CD4-positive, alpha-beta T cell (primary cell): ENCODE measurements at regions not wholly inside any gene's neighbourhood (a gene's known extent, or its start where the extent isn't known, plus 50 kb on each side); places are given as distances from the start of the nearest gene placed in this dataset.

Experiments
- ATAC-seq: fragments of 200-7000 bp; cut with Tn5 transposase; one replicate; pipeline ENCODE4 v1.10.0; 2022; ENCODE audit warnings: mild to moderate bottlenecking; ENCODE audit not compliant: poor library complexity
- CTCF ChIA-PET: fragments of 350-600 bp; sonication (Branson Sonifier 250); formaldehyde crosslinking; loops from one replicate; lab custom pipeline; 2021; ENCODE audit warnings: antibody characterized with exemption, inconsistent platforms; lab: Charles Lee
- POLR2A ChIA-PET: fragments of 350-600 bp; sonication (Branson Sonifier 250); formaldehyde crosslinking; loops from one replicate; lab custom pipeline; 2021; ENCODE audit warnings: antibody characterized with exemption, inconsistent platforms; lab: Charles Lee
- DNase-seq, 14 experiments: peaks; one replicate each; pipeline ENCODE4 v3.0.0-alpha.2; 2013 to 2020; ENCODE audit warnings: mixed read lengths in 2 of 14
- H3K27ac ChIP-seq, 2 donors: one replicate each; pipeline versions ENCODE4 v1.5.1 to v1.7.0; 2013; ENCODE audit warnings: low read length in 2 of 2, low read depth in 1 of 2, mild to moderate bottlenecking in 1 of 2
- H3K27me3 ChIP-seq, 2 experiments: 1 replicate in 1 of 2; 2 replicates in 1 of 2; pipeline versions ENCODE4 v1.6.1 to v1.7.0; 2013; ENCODE audit warnings: low read length in 2 of 2, control low read depth in 1 of 2, mild to moderate bottlenecking in 1 of 2, moderate library complexity in 1 of 2; ENCODE audit not compliant: insufficient read depth in 2 of 2, control insufficient read depth in 1 of 2
- H3K36me3 ChIP-seq: one replicate; pipeline ENCODE4 v1.6.1; 2013; ENCODE audit warnings: low read length, control low read depth; ENCODE audit not compliant: insufficient read depth
- H3K4me1 ChIP-seq: one replicate; pipeline ENCODE4 v1.6.1; 2013; ENCODE audit warnings: low read length, control low read depth; ENCODE audit not compliant: insufficient read depth
- H3K4me3 ChIP-seq: one replicate; pipeline ENCODE4 v1.5.1; 2013; ENCODE audit warnings: mild to moderate bottlenecking, low read length, moderate library complexity
- H3K9me3 ChIP-seq, 2 experiments: 1 replicate in 1 of 2; 2 replicates in 1 of 2; pipeline versions ENCODE4 v1.6.1 to v1.7.0; 2013; ENCODE audit warnings: low read length in 2 of 2, mild to moderate bottlenecking in 2 of 2, control low read depth in 1 of 2, moderate library complexity in 1 of 2; ENCODE audit not compliant: control insufficient read depth in 1 of 2, insufficient read depth in 1 of 2
- H3K27ac Mint-ChIP-seq: one replicate; pipeline ENCODE4 v1.8.0; 2020; ENCODE audit warnings: mixed read lengths
- H3K27me3 Mint-ChIP-seq: one replicate; pipeline ENCODE4 v1.8.0; 2021; ENCODE audit warnings: mixed read lengths
- H3K36me3 Mint-ChIP-seq: one replicate; pipeline ENCODE4 v1.8.0; 2021; ENCODE audit warnings: low read depth, mixed read lengths
- H3K4me1 Mint-ChIP-seq: one replicate; pipeline ENCODE4 v1.8.0; 2021; ENCODE audit warnings: low read depth, mixed read lengths
- H3K4me3 Mint-ChIP-seq: one replicate; pipeline ENCODE4 v1.8.0; 2020; ENCODE audit warnings: mild to moderate bottlenecking, mixed read lengths
- H3K9me3 Mint-ChIP-seq: one replicate; pipeline ENCODE4 v1.8.0; 2020; ENCODE audit warnings: mixed read lengths
- intact Hi-C, 2 experiments: fragments of 100-400 bp; cut with DNase I in 1 of 2; cut with micrococcal nuclease in 1 of 2; formaldehyde crosslinking; loops; one replicate each; pipeline versions ENCODE4 v1.15.1 to v1.9.0; 2023 to 2025; cut with DNase I, micrococcal nuclease
- TF ChIP-seq, protein P1 (sequence below): fragments of 200-600 bp; IDR thresholded peaks from one replicate; pipeline ENCODE4 v1.8.0; 2022; ENCODE audit warnings: antibody characterized with exemption, mild to moderate bottlenecking

- H3K36me3 Mint-ChIP-seq: no peaks in the 10 kb centered on the region
Observed at GRCh38 chr2:6755456-6755855, 110.3 kb downstream of the CMPK2 start.

DNA sequence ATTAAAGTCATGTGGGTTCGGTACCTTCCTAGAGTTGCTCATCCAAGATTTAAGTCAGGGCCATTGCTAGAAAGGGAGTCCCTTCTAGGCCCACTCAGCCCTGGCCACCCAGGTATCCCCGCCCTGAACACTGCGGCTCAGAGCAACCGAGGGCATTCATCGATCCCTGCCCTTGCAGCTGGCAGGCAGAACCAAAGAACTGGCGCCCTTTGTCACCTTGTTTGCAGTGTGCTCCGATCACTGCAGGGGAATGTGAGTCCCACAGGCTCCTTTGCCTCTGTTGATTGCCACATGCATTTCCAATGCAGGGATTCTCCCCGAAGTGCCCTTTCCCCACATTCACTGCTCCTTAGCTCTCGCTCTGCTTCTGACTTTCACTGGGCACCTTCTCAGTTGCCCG is 108.5 kb downstream of the CMPK2 start:
- Mint-ChIP-seq H3K9me3 (no peaks in the 10 kb centered on the region), H3K27ac (no peak overlapping the region), H3K27me3 (peaks cover 15% of the 10 kb centered on the region), H3K4me3 (no peak overlapping the region), H3K36me3 (no peaks in the 10 kb centered on the region), H3K4me1 (no peaks in the 10 kb centered on the region)
- Histone ChIP-seq H3K9me3 (peaks cover 0 to 4% of the 10 kb centered on the region in 2 experiments), H3K27me3 (peaks cover 6 to 11% of the 10 kb centered on the region in 2 experiments), H3K27ac (no peak overlapping the region), H3K36me3 (no peaks in the 10 kb centered on the region), H3K4me3 (no peak overlapping the region), H3K4me1 (no peaks in the 10 kb centered on the region)
- intact Hi-C loops: no loop called here
- TF ChIP-seq, protein P1, sequence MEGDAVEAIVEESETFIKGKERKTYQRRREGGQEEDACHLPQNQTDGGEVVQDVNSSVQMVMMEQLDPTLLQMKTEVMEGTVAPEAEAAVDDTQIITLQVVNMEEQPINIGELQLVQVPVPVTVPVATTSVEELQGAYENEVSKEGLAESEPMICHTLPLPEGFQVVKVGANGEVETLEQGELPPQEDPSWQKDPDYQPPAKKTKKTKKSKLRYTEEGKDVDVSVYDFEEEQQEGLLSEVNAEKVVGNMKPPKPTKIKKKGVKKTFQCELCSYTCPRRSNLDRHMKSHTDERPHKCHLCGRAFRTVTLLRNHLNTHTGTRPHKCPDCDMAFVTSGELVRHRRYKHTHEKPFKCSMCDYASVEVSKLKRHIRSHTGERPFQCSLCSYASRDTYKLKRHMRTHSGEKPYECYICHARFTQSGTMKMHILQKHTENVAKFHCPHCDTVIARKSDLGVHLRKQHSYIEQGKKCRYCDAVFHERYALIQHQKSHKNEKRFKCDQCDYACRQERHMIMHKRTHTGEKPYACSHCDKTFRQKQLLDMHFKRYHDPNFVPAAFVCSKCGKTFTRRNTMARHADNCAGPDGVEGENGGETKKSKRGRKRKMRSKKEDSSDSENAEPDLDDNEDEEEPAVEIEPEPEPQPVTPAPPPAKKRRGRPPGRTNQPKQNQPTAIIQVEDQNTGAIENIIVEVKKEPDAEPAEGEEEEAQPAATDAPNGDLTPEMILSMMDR: no peak
- ChIA-PET POLR2A (no interaction called here), CTCF (interaction anchor here (1.3 kb wide), 1 partner anchor 16 kb away, joined by 3 read pairs; no protein-coding TSS in a partner anchor)
- ATAC-seq (no peak), DNase-seq (no peak)

More at GRCh38 chr2:6755456-6755855, 110.3 kb downstream of the CMPK2 start:
- Mint-ChIP-seq H3K4me3 (no peak overlapping the region), H3K4me1 (no peaks in the 10 kb centered on the region), H3K9me3 (no peaks in the 10 kb centered on the region), H3K27ac (no peak overlapping the region), H3K27me3 (peaks cover 32% of the 10 kb centered on the region)
- DNase-seq (no peak), ATAC-seq (no peak)
- peaks cover 10 to 13% of the 10 kb centered on the region in 2 experiments for H3K27me3 ChIP-seq
- H3K4me1 ChIP-seq: no peaks in the 10 kb centered on the region
- TF ChIP-seq, protein P1: no peak
- ChIA-PET POLR2A (interaction anchor here (0.6 kb wide), 1 partner anchor 1345 kb away, joined by 3 read pairs; no protein-coding TSS in a partner anchor), CTCF (no interaction called here)
- no peaks in the 10 kb centered on the region for H3K36me3 ChIP-seq
- H3K27ac ChIP-seq: no peak overlapping the region
- intact Hi-C loops: no loop called here
- no peak overlapping the region for H3K4me3 ChIP-seq
- peaks cover 0 to 4% of the 10 kb centered on the region in 2 experiments for H3K9me3 ChIP-seq

DNA sequence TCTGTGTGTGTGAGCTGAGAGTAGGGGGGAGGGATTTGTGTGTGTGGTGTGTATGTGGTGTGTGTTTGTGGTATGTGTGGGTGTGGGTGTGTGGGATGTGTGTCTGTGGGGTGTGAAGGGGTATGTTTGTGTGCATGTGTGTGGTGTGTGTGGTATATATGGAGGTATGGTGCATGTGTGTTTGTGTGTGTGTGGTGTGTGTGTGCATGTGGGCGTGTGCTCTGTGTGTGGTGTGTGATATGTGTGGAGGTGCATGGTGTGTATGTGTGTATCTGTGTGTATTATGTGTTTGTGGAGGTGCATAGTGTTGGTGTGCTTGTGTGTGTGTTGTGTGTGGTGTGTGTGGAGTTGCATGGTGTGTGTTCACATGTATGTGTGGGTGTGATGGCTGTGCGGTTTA is 106.0 kb downstream of the CMPK2 start:
- peaks cover 0 to 4% of the 10 kb centered on the region in 2 experiments for H3K9me3 ChIP-seq
- no peak overlapping the region for H3K4me3 ChIP-seq
- H3K27ac ChIP-seq: no peak overlapping the region
- TF ChIP-seq, protein P1: no peak
- H3K4me1 ChIP-seq: no peaks in the 10 kb centered on the region
- intact Hi-C loops: no loop called here
- H3K27ac Mint-ChIP-seq: no peak overlapping the region
- ChIA-PET CTCF (interaction anchor here (1.0 kb wide), 1 partner anchor 13 kb away, joined by 4 read pairs; no protein-coding TSS in a partner anchor), POLR2A (no interaction called here)
- no peaks in the 10 kb centered on the region for H3K36me3 Mint-ChIP-seq
- peaks cover 5% of the 10 kb centered on the region for H3K27me3 Mint-ChIP-seq
- no peak for ATAC-seq
- no peaks in the 10 kb centered on the region for H3K9me3 Mint-ChIP-seq
- H3K27me3 ChIP-seq: peaks cover 0 to 11% of the 10 kb centered on the region in 2 experiments
- no peaks in the 10 kb centered on the region for H3K4me1 Mint-ChIP-seq
- H3K36me3 ChIP-seq: no peaks in the 10 kb centered on the region
- no peak overlapping the region for H3K4me3 Mint-ChIP-seq
- DNase-seq: no peak
